Kidney (tissue), 13 donors: ENCODE measurements at regions not wholly inside any gene's neighbourhood (a gene's known extent, or its start where the extent isn't known, plus 50 kb on each side); places are given as distances from the start of the nearest gene placed in this dataset.

Experiments
- DNase-seq, 5 donors: peaks; one replicate each; pipeline ENCODE4 v3.0.0-alpha.2; 2013 to 2020
- FAIRE-seq: peaks from 2 replicates; lab custom pipeline; 2012; peaks lifted over from hg19 to GRCh38; lab: Jason Lieb, UNC
- H3K27ac ChIP-seq, 2 donors: one replicate each; pipeline ENCODE4 v1.7.0; 2013; ENCODE audit warnings: low read depth in 2 of 2, low read length in 2 of 2, inconsistent platforms in 1 of 2
- H3K27me3 ChIP-seq: one replicate; pipeline ENCODE4 v1.7.1; 2013; ENCODE audit warnings: low read length, inconsistent platforms; ENCODE audit not compliant: control insufficient read depth, insufficient read depth
- H3K36me3 ChIP-seq, 3 donors: one replicate each; pipeline versions ENCODE4 v1.7.0 to v1.7.1; 2013; ENCODE audit warnings: low read length in 3 of 3, control low read depth in 1 of 3, inconsistent platforms in 1 of 3; ENCODE audit not compliant: insufficient read depth in 3 of 3, control insufficient read depth in 2 of 3
- H3K4me1 ChIP-seq, 3 donors: one replicate each; pipeline versions ENCODE4 v1.7.0 to v1.7.1; 2013; ENCODE audit warnings: low read length in 3 of 3, inconsistent platforms in 1 of 3, low read depth in 1 of 3; ENCODE audit not compliant: control insufficient read depth in 2 of 3, insufficient read depth in 2 of 3
- H3K4me3 ChIP-seq, 3 donors: one replicate each; pipeline versions ENCODE4 v1.7.0 to v1.8.1; 2013; ENCODE audit warnings: low read length in 3 of 3, control low read depth in 1 of 3, inconsistent platforms in 1 of 3
- H3K9ac ChIP-seq, 3 donors: one replicate each; pipeline versions ENCODE4 v1.7.0 to v1.7.1; 2013; ENCODE audit warnings: low read length in 3 of 3, control low read depth in 1 of 3, inconsistent platforms in 1 of 3
- H3K9me3 ChIP-seq, 3 donors: one replicate each; pipeline versions ENCODE4 v1.7.0 to v1.7.1; 2013; ENCODE audit warnings: low read length in 3 of 3, control low read depth in 1 of 3, inconsistent platforms in 1 of 3; ENCODE audit not compliant: control insufficient read depth in 2 of 3, insufficient read depth in 1 of 3
- CTCF ChIP-seq: IDR thresholded peaks from 3 replicates; pipeline ENCODE4 v1.5.1; 2012; ENCODE audit warnings: mild to moderate bottlenecking, moderate library complexity, borderline replicate concordance; ENCODE audit not compliant: insufficient read depth; ENCODE audit errors: extremely low read depth
- intact Hi-C: fragments of 100-400 bp; cut with DNase I; formaldehyde crosslinking; loops from one replicate; pipeline ENCODE4 v1.11.1; 2022
- donor health status: control.
- donor health status: control.
- donor health status: control.
- donor health status: control.
- donor health status: control.
- donor health status: DM: yes; HTN: yes; CAD: no.
- donor health status: Normal renal cell carcinoma (clear cell type).

DNA sequence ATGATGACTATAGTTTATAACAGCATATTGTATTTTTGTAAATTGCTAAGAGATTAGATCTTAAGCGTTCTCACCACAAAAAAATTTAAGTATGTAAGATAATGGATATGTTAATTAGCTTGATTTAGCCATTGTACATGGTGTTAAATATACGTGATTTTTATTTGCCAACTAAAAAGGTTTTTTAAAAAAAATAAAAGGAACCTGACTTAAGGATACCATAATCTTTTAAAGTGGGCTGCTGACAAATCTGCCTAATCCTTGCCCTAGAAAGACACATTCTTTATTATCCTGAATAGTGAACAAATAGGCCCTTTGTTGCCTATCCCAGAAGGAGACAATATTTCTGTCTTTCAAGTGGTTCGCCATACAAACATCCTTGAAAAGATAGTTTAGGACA is 94.6 kb upstream of the FAM47C start:
- no peak for DNase-seq
- no peak overlapping the region for H3K4me3 ChIP-seq
- H3K4me1 ChIP-seq, result no peaks in the 10 kb centered on the region
- no peak overlapping the region for H3K9ac ChIP-seq
- no peaks in the 10 kb centered on the region for H3K9me3 ChIP-seq
- TF ChIP-seq CTCF, result no peak
- H3K36me3 ChIP-seq, result no peaks in the 10 kb centered on the region
- H3K27ac ChIP-seq, result no peak overlapping the region
- intact Hi-C loops, result no loop called here
- H3K27me3 ChIP-seq, result no peaks in the 10 kb centered on the region
- no peak for FAIRE-seq

GRCh38 chrX:36916941-36917340 is 91.2 kb upstream of the FAM47C start:
- Histone ChIP-seq H3K27me3 (no peaks in the 10 kb centered on the region), H3K9ac (no peak overlapping the region), H3K9me3 (no peaks in the 10 kb centered on the region), H3K36me3 (no peaks in the 10 kb centered on the region), H3K4me3 (no peak overlapping the region), H3K4me1 (no peaks in the 10 kb centered on the region), H3K27ac (no peak overlapping the region)
- intact Hi-C loops, result no loop called here
- no peak for FAIRE-seq
- no peak for DNase-seq
- no peak for TF ChIP-seq CTCF

- no peak overlapping the region for H3K9ac ChIP-seq
- H3K4me1 ChIP-seq, result no peaks in the 10 kb centered on the region
- no peaks in the 10 kb centered on the region for H3K36me3 ChIP-seq
- intact Hi-C loops, result no loop called here
- no peak overlapping the region for H3K27ac ChIP-seq
- no peak overlapping the region for H3K4me3 ChIP-seq
- TF ChIP-seq CTCF, result no peak
- no peaks in the 10 kb centered on the region for H3K9me3 ChIP-seq
- peak; percentile 73 for FAIRE-seq
- no peaks in the 10 kb centered on the region for H3K27me3 ChIP-seq
- DNase-seq, result no peak
Observed at GRCh38 chrX:36927712-36928111, 80.5 kb upstream of the FAM47C start.

GRCh38 chrX:36930491-36930890 is 77.7 kb upstream of the FAM47C start:
- no peaks in the 10 kb centered on the region for H3K27me3 ChIP-seq
- no peak overlapping the region for H3K9ac ChIP-seq
- FAIRE-seq (no peak), DNase-seq (no peak)
- no peaks in the 10 kb centered on the region for H3K4me1 ChIP-seq
- intact Hi-C loops, result no loop called here
- H3K4me3 ChIP-seq, result no peak overlapping the region
- no peaks in the 10 kb centered on the region for H3K36me3 ChIP-seq
- H3K27ac ChIP-seq, result no peak overlapping the region
- H3K9me3 ChIP-seq, result no peaks in the 10 kb centered on the region
- no peak for TF ChIP-seq CTCF
